H9 (cell line): ENCODE measurements at regions not wholly inside any gene's neighbourhood (a gene's known extent, or its start where the extent isn't known, plus 50 kb on each side); places are given as distances from the start of the nearest gene placed in this dataset.
A peak's percentile ranks its signal among the peaks of the same experiment; 100 is the strongest.

Experiments
- DNase-seq: peaks from one replicate; pipeline ENCODE4 v3.0.0-alpha.2; 2017
- H2AFZ ChIP-seq: one replicate; pipeline ENCODE4 v1.6.1; 2013; ENCODE audit warnings: mild to moderate bottlenecking, low read length, control low read depth, moderate library complexity
- H2AK5ac ChIP-seq: 2 replicates; pipeline ENCODE4 v1.6.1; 2013; ENCODE audit warnings: low read length, control low read depth, mixed read lengths; ENCODE audit not compliant: insufficient read length
- H2BK120ac ChIP-seq: one replicate; pipeline ENCODE4 v1.6.1; 2013; ENCODE audit warnings: low read depth, mild to moderate bottlenecking, low read length, control low read depth, inconsistent platforms; ENCODE audit not compliant: poor library complexity, severe bottlenecking
- H2BK12ac ChIP-seq: 2 replicates; pipeline ENCODE4 v1.6.1; 2013; ENCODE audit warnings: low read length, control low read depth, mixed read lengths, low read depth; ENCODE audit not compliant: insufficient read length
- H2BK15ac ChIP-seq: 2 replicates; pipeline ENCODE4 v1.6.1; 2013; ENCODE audit warnings: low read depth, low read length, control low read depth
- H2BK20ac ChIP-seq: one replicate; pipeline ENCODE4 v1.6.1; 2013; ENCODE audit warnings: low read depth, mild to moderate bottlenecking, low read length, control low read depth, inconsistent platforms; ENCODE audit not compliant: poor library complexity, severe bottlenecking
- H2BK5ac ChIP-seq: 2 replicates; pipeline ENCODE4 v1.6.1; 2013; ENCODE audit warnings: low read length, control low read depth, mixed read lengths; ENCODE audit not compliant: insufficient read length
- H3K14ac ChIP-seq: 2 replicates; pipeline ENCODE4 v1.6.1; 2013; ENCODE audit warnings: low read length, control low read depth; ENCODE audit not compliant: insufficient read depth
- H3K18ac ChIP-seq: 2 replicates; pipeline ENCODE4 v1.6.1; 2013; ENCODE audit warnings: low read depth, mild to moderate bottlenecking, mixed read lengths, low read length, control low read depth; ENCODE audit not compliant: insufficient read length
- H3K23ac ChIP-seq: 2 replicates; pipeline ENCODE4 v1.6.1; 2013; ENCODE audit warnings: low read length, control low read depth, mixed read lengths, low read depth; ENCODE audit not compliant: insufficient read length
- H3K23me2 ChIP-seq: 2 replicates; pipeline ENCODE4 v1.6.1; 2013; ENCODE audit warnings: low read depth, mild to moderate bottlenecking, mixed read lengths, low read length, control low read depth; ENCODE audit not compliant: insufficient read length, poor library complexity, severe bottlenecking
- H3K27ac ChIP-seq: 2 replicates; pipeline ENCODE4 v1.5.1; 2013; ENCODE audit warnings: low read length, control low read depth, mixed read lengths, low read depth; ENCODE audit not compliant: insufficient read length
- H3K27me3 ChIP-seq: 2 replicates; pipeline ENCODE4 v1.6.1; 2013; ENCODE audit warnings: low read length, control low read depth, inconsistent platforms; ENCODE audit not compliant: insufficient read depth
- H3K4ac ChIP-seq: 2 replicates; pipeline ENCODE4 v1.6.1; 2013; ENCODE audit warnings: low read depth, mild to moderate bottlenecking, control low read depth, inconsistent platforms, low read length, moderate library complexity
- H3K4me1 ChIP-seq: 2 replicates; pipeline ENCODE4 v1.6.1; 2013; ENCODE audit warnings: low read length, control low read depth, inconsistent platforms; ENCODE audit not compliant: insufficient read depth
- H3K4me2 ChIP-seq: 2 replicates; pipeline ENCODE4 v1.6.1; 2013; ENCODE audit warnings: low read length, control low read depth, mixed read lengths; ENCODE audit not compliant: insufficient read length, insufficient read depth
- H3K56ac ChIP-seq: 2 replicates; pipeline ENCODE4 v1.6.1; 2013; ENCODE audit warnings: low read depth, mild to moderate bottlenecking, mixed read lengths, low read length, control low read depth; ENCODE audit not compliant: insufficient read length
- H3K79me1 ChIP-seq: 2 replicates; pipeline ENCODE4 v1.6.1; 2013; ENCODE audit warnings: low read depth, mild to moderate bottlenecking, moderate library complexity, low read length, control low read depth, inconsistent platforms; ENCODE audit not compliant: insufficient read depth, poor library complexity, severe bottlenecking
- H3K79me2 ChIP-seq: 2 replicates; pipeline ENCODE4 v1.6.1; 2013; ENCODE audit warnings: low read length, control low read depth, inconsistent platforms; ENCODE audit not compliant: insufficient read depth
- H3K9ac ChIP-seq: 2 replicates; pipeline ENCODE4 v1.6.1; 2013; ENCODE audit warnings: low read length, control low read depth, mixed read lengths; ENCODE audit not compliant: insufficient read length; ENCODE audit errors: extremely low read depth
- H3K9me3 ChIP-seq: one replicate; pipeline ENCODE4 v1.6.1; 2013; ENCODE audit warnings: low read depth, low read length, inconsistent platforms; ENCODE audit not compliant: control insufficient read depth
- H3T11ph ChIP-seq: one replicate; pipeline ENCODE4 v1.6.1; 2013; ENCODE audit warnings: mild to moderate bottlenecking, low read length, control low read depth, inconsistent platforms
- H4K20me1 ChIP-seq: one replicate; pipeline ENCODE4 v1.6.1; 2013; ENCODE audit not compliant: control insufficient read depth, insufficient read length, insufficient read depth
- H4K5ac ChIP-seq: 2 replicates; pipeline ENCODE4 v1.6.1; 2013; ENCODE audit warnings: low read depth, mild to moderate bottlenecking, mixed read lengths, low read length, control low read depth; ENCODE audit not compliant: insufficient read length
- H4K8ac ChIP-seq: replicated peaks from 2 replicates; pipeline ENCODE4 v1.6.1; 2013; ENCODE audit warnings: low read length, control low read depth, mixed read lengths, low read depth; ENCODE audit not compliant: insufficient read length
- H4K91ac ChIP-seq: 2 replicates; pipeline ENCODE4 v1.6.1; 2013; ENCODE audit warnings: low read depth, mild to moderate bottlenecking, moderate library complexity, mixed read lengths, low read length, control low read depth; ENCODE audit not compliant: insufficient read length
- H3K27ac Mint-ChIP-seq, 3 experiments: 2 replicates in 2 of 3; 3 replicates in 1 of 3; pipeline ENCODE4 v1.8.0; 2020 to 2021; ENCODE audit warnings: mixed read lengths in 3 of 3, mild to moderate bottlenecking in 1 of 3, moderate library complexity in 1 of 3
- H3K27me3 Mint-ChIP-seq: 2 replicates; pipeline ENCODE4 v1.8.0; 2021; ENCODE audit warnings: low read depth, mild to moderate bottlenecking, moderate library complexity, mixed read lengths
- H3K36me3 Mint-ChIP-seq, 3 experiments: 2 replicates in 2 of 3; 3 replicates in 1 of 3; pipeline ENCODE4 v1.8.0; 2020 to 2021; ENCODE audit warnings: low read depth in 3 of 3, mixed read lengths in 3 of 3; ENCODE audit not compliant: insufficient read depth in 1 of 3
- H3K4me1 Mint-ChIP-seq, 2 experiments: 2 replicates each; pipeline ENCODE4 v1.8.0; 2020; ENCODE audit warnings: mixed read lengths in 2 of 2
- H3K4me3 Mint-ChIP-seq, 2 experiments: 2 replicates in 1 of 2; 3 replicates in 1 of 2; pipeline ENCODE4 v1.8.0; 2020 to 2021; ENCODE audit warnings: mild to moderate bottlenecking in 2 of 2, mixed read lengths in 2 of 2, moderate library complexity in 1 of 2
- H3K9me3 Mint-ChIP-seq, 2 experiments: 2 replicates in 1 of 2; 3 replicates in 1 of 2; pipeline ENCODE4 v1.8.0; 2020; ENCODE audit warnings: mild to moderate bottlenecking in 2 of 2, mixed read lengths in 2 of 2, moderate library complexity in 1 of 2
- WGBS: extraction: QIAGEN DNeasy Blood & Tissue Kit; methylation state at CpG from one replicate; pipeline ENCODE4 v1.1.7; 2013; ENCODE audit warnings: missing lambda C conversion rate, low lambda C conversion rate, mixed read lengths; ENCODE audit not compliant: insufficient read length; ENCODE audit errors: extremely low coverage; 5-methylcytosine and 5-hydroxymethylcytosine counted together
- TF ChIP-seq, protein P1 (sequence below): fragments of 200-600 bp; sonication (generic); conservative IDR thresholded peaks from 3 replicates; pipeline ENCODE4 v1.8.0; 2021; ENCODE audit warnings: antibody characterized with exemption, mild to moderate bottlenecking

DNA sequence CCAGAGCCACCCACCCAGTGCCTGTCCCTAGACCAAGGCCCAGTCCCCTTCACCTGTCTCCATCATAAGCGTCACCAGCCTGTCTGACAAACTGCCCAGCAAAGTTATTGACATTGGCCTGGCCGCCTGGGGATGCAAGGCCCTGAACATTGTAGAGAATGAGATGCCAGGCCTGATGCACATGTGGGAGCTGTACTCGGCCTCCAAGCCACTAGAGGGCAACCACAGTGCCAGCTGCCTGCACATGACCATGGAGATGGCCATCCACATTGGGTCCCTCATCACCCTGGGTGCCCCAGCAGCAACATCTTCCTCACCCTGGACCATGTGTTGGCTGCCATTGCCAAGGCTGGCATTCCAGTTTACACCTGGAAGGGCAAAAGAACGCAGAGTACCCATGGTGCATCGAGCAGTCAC lies 63.7 kb upstream of the ANTXRL start:
- Histone ChIP-seq H2AK5ac (no peak overlapping the region), H3K14ac (no peak overlapping the region), H2BK120ac (no peak overlapping the region), H2BK12ac (no peak overlapping the region), H4K8ac (no peak overlapping the region), H3K18ac (no peak overlapping the region), H3K27ac (no peak overlapping the region), H2BK15ac (no peak overlapping the region), H3T11ph (no peak overlapping the region), H3K9ac (no peak overlapping the region), H3K23me2 (no peaks in the 10 kb centered on the region), H3K79me1 (no peaks in the 10 kb centered on the region), H3K23ac (no peak overlapping the region), H4K91ac (no peak overlapping the region), H2BK20ac (no peak overlapping the region), H3K4ac (no peak overlapping the region), H3K27me3 (no peaks in the 10 kb centered on the region), H2BK5ac (no peak overlapping the region), H3K56ac (no peak overlapping the region), H3K79me2 (no peaks in the 10 kb centered on the region), H4K20me1 (no peaks in the 10 kb centered on the region), H3K4me2 (no peak overlapping the region), H4K5ac (no peak overlapping the region), H2AFZ (no peak overlapping the region), H3K4me1 (no peaks in the 10 kb centered on the region), H3K9me3 (no peaks in the 10 kb centered on the region)
- Mint-ChIP-seq H3K27ac (no peak overlapping the region; a peak in 1 of 7 replicates), H3K27me3 (peaks cover under 1% of the 10 kb centered on the region), H3K36me3 (no peaks in the 10 kb centered on the region; a peak in 2 of 7 replicates), H3K4me3 (no peak overlapping the region), H3K4me1 (0 out of 4 replicates have a peak, but pooled peaks cover 0 to 2% of the 10 kb centered on the region in 2 experiments), H3K9me3 (no peaks in the 10 kb centered on the region; a peak in 2 of 5 replicates)
- peak; percentile 24 for DNase-seq
- no CpG with 5 or more reads among the region's 5 CpGs for WGBS
- TF ChIP-seq, protein P1, sequence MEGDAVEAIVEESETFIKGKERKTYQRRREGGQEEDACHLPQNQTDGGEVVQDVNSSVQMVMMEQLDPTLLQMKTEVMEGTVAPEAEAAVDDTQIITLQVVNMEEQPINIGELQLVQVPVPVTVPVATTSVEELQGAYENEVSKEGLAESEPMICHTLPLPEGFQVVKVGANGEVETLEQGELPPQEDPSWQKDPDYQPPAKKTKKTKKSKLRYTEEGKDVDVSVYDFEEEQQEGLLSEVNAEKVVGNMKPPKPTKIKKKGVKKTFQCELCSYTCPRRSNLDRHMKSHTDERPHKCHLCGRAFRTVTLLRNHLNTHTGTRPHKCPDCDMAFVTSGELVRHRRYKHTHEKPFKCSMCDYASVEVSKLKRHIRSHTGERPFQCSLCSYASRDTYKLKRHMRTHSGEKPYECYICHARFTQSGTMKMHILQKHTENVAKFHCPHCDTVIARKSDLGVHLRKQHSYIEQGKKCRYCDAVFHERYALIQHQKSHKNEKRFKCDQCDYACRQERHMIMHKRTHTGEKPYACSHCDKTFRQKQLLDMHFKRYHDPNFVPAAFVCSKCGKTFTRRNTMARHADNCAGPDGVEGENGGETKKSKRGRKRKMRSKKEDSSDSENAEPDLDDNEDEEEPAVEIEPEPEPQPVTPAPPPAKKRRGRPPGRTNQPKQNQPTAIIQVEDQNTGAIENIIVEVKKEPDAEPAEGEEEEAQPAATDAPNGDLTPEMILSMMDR = peak; percentile 44; the same call in 2 of the 3 replicates
